Upper lobe of right lung (tissue), 1 donor: ENCODE measurements at regions not wholly inside any gene's neighbourhood (a gene's known extent, or its start where the extent isn't known, plus 50 kb on each side); places are given as distances from the start of the nearest gene placed in this dataset.

Experiments used
- ATAC-seq: fragments of 200-7000 bp; cut with Tn5 transposase; one replicate; pipeline ENCODE4 v1.9.1; 2020; ENCODE audit warnings: mild to moderate bottlenecking, moderate library complexity
- DNase-seq: peaks from one replicate; pipeline ENCODE4 v3.0.0-alpha.2; 2020
- H3K27ac ChIP-seq: fragments of 200-600 bp; one replicate; pipeline ENCODE4 v1.8.0; 2022
- H3K27me3 ChIP-seq: fragments of 200-600 bp; one replicate; pipeline ENCODE4 v1.8.0; 2022; ENCODE audit warnings: mild to moderate bottlenecking
- H3K36me3 ChIP-seq: fragments of 200-600 bp; one replicate; pipeline ENCODE4 v1.8.0; 2022
- H3K4me1 ChIP-seq: fragments of 200-600 bp; one replicate; pipeline ENCODE4 v1.8.0; 2022
- H3K4me3 ChIP-seq: fragments of 200-600 bp; one replicate; pipeline ENCODE4 v1.8.0; 2022; ENCODE audit warnings: mild to moderate bottlenecking
- H3K9me3 ChIP-seq: fragments of 200-600 bp; one replicate; pipeline ENCODE4 v1.8.0; 2022
- intact Hi-C: fragments of 100-400 bp; cut with DNase I; formaldehyde crosslinking; loops from one replicate; pipeline ENCODE4 v1.11.0; 2022
- TF ChIP-seq, protein P1 (sequence below): fragments of 200-600 bp; IDR thresholded peaks from one replicate; pipeline ENCODE4 v1.8.0; 2022; ENCODE audit warnings: antibody characterized with exemption
- donor health status: DM: no; HTN: yes; CAD: no; lungs with severe emphysema.

DNA sequence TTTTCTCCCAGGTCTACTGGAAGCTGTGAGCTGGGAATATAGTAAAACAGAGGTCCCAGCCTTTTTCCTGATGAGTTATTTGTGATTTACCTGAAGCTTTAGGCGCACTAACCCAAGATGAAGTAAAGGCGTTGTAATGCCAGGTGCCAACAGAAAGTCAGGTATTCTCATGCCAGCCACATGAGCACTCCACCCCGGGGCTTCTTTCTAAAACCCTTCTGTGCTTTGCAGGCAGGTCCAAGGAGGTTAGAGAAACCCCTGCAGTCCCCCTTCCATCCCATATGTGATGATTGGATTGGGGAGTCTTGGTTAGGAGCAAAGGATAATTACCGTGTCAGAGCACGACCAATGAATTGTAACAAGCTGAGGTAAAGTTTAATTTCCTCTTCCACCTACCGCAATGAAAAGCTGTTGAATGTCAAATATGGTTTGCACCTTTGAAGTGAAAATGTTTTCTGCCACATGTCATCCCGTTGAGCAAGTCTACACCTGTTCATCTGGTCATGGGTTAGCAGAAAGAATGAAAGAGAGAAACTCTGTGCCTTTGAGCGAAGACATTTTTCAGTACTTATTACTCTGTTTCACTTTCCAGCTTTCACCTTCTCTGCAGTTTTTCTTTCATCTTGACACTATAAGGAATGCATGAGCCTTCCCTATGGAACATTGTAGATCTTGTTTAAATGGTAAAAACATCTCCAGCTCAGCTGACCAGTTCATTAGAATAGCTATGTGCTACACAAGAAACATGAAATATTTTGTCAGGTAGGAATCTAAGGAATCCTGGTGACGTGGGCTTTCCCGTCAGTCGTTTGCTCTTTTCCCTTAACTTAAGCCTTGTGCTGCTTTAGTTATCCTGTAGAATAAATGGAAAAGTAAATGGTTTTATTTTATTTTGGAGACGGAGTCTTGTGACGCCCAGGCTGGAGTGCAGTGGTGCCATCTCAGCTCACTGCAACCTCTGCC is 204.6 kb upstream of the IL12A start:
- peak; percentile 40 for ATAC-seq
- H3K4me1 ChIP-seq = peaks cover 4% of the 10 kb centered on the region
- H3K36me3 ChIP-seq = no peaks in the 10 kb centered on the region
- TF ChIP-seq, protein P1, sequence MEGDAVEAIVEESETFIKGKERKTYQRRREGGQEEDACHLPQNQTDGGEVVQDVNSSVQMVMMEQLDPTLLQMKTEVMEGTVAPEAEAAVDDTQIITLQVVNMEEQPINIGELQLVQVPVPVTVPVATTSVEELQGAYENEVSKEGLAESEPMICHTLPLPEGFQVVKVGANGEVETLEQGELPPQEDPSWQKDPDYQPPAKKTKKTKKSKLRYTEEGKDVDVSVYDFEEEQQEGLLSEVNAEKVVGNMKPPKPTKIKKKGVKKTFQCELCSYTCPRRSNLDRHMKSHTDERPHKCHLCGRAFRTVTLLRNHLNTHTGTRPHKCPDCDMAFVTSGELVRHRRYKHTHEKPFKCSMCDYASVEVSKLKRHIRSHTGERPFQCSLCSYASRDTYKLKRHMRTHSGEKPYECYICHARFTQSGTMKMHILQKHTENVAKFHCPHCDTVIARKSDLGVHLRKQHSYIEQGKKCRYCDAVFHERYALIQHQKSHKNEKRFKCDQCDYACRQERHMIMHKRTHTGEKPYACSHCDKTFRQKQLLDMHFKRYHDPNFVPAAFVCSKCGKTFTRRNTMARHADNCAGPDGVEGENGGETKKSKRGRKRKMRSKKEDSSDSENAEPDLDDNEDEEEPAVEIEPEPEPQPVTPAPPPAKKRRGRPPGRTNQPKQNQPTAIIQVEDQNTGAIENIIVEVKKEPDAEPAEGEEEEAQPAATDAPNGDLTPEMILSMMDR = no peak
- no peaks in the 10 kb centered on the region for H3K9me3 ChIP-seq
- no peaks in the 10 kb centered on the region for H3K27me3 ChIP-seq
- DNase-seq = no peak
- H3K4me3 ChIP-seq = no peak overlapping the region
- intact Hi-C loops = no loop called here
- H3K27ac ChIP-seq = no peak overlapping the region

DNA sequence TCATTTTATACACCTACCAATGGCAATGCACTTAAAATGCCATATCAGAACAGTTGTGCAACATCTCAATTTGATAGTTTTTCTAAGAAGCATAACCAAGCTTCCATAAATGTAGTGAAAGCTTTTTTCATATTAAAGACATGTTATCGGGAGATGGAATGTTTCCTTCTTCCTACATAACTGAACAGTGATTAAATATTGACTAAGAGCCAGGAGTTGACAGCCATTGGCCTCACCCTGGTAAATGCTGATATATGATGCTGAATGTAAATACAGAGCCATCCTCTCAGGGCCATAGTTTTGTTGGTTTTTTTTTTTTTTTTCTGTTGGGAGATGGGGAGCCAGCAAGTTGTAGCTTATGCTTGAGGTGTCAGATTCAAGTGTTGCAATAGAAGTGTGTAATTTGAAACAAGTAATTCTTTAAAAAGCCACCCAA is 203.3 kb upstream of the IL12A start:
- Histone ChIP-seq H3K4me1 (peaks cover 8% of the 10 kb centered on the region), H3K27ac (no peak overlapping the region), H3K36me3 (no peaks in the 10 kb centered on the region), H3K4me3 (no peak overlapping the region), H3K27me3 (no peaks in the 10 kb centered on the region), H3K9me3 (no peaks in the 10 kb centered on the region)
- DNase-seq (no peak), ATAC-seq (no peak)
- TF ChIP-seq, protein P1 = no peak
- intact Hi-C loops = no loop called here

DNA sequence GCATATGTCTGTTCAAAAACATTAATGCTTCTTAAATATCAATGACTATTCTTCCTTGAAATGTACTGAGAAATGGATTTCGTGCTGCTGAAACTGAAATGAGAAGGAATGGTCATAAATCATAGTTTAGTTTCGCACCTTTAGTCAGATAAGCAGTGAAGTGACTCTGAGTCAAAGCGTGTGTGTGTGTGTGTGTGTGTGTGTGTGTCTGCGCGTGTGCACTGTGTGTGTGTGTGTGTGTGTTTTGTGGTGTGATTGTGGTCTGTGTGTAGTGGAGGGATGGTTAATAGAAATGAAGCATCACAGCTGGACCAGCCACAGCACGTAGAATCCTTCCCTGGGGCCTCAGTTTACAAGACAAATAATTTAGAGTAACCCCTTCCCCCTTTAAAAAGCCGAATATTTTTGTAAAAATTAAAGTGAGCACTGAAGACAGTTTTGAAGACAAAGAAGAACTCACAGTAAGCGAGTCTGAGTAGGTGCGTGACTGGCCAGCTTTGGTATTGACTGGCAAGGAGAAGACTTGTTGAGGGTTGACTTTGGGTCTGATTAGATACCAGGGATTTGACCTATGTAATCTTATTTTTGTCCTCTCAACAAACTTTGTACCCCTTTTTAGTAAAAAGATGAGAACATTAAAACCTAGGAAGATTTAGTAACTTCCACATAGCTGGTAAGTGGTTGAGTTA is 202.0 kb upstream of the IL12A start:
- Histone ChIP-seq H3K4me3 (no peak overlapping the region), H3K4me1 (peaks cover 8% of the 10 kb centered on the region), H3K27ac (no peak overlapping the region), H3K27me3 (no peaks in the 10 kb centered on the region), H3K36me3 (no peaks in the 10 kb centered on the region), H3K9me3 (no peaks in the 10 kb centered on the region)
- no peak for ATAC-seq
- intact Hi-C loops = no loop called here
- no peak for DNase-seq
- TF ChIP-seq, protein P1 = no peak

DNA sequence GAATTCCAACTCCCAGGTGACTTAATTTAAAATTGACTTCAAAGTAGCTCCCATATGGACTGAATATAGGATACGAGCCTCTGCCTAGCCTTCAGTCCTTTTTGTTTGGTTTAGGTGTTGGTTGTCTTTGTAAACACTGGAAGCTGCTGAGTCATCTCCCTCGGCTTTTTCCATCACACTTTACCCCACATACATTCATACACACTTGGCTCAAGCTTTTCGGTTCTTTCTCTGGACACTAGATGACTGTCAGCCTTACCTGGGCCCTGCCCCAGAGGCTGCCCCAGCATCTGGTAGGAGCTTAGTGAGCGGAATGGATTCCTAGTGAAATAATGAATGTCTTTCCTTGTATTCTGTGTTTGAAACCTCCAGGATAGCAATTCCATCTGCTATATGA is 201.5 kb upstream of the IL12A start:
- Histone ChIP-seq H3K4me1 (peaks cover 8% of the 10 kb centered on the region), H3K27me3 (no peaks in the 10 kb centered on the region), H3K36me3 (no peaks in the 10 kb centered on the region), H3K9me3 (no peaks in the 10 kb centered on the region), H3K27ac (no peak overlapping the region), H3K4me3 (no peak overlapping the region)
- DNase-seq = no peak
- TF ChIP-seq, protein P1 = no peak
- intact Hi-C loops = no loop called here
- no peak for ATAC-seq

DNA sequence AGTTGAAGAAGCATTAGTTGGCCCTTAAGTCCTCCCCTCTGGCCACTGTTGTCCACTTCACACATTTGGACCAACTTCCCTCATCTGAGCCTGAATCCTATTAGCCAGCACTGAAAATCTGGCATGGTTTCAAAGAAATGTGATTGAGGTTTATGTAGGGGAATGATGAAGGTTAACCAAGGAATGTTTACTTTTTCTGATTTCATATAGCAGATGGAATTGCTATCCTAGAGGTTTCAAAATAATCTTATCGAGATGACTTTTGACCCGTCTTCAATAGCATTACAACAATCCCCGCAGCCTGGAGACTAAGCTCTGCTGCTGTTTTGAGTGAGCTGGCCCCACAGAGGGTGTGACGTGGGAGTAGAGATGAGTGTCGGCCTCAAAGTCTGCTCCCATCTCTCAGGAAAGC is 200.8 kb upstream of the IL12A start:
- Histone ChIP-seq H3K4me3 (no peak overlapping the region), H3K36me3 (no peaks in the 10 kb centered on the region), H3K27ac (no peak overlapping the region), H3K4me1 (peaks cover 8% of the 10 kb centered on the region), H3K27me3 (no peaks in the 10 kb centered on the region), H3K9me3 (no peaks in the 10 kb centered on the region)
- ATAC-seq (no peak), DNase-seq (no peak)
- intact Hi-C loops = no loop called here
- TF ChIP-seq, protein P1 = no peak
